Right cardiac atrium (tissue), 5 donors: ENCODE measurements at regions not wholly inside any gene's neighbourhood (a gene's known extent, or its start where the extent isn't known, plus 50 kb on each side); places are given as distances from the start of the nearest gene placed in this dataset.
"Not testable (repeated sequence)": the region's sequence is repeated elsewhere in the genome, so short reads cannot be mapped to it uniquely, and the experiment has no call there.

Experiments used
- ATAC-seq, 2 donors: fragments of 200-7000 bp; cut with Tn5 transposase; one replicate each; pipeline versions ENCODE4 v1.8.0 to v1.9.1; 2020; ENCODE audit warnings: moderate library complexity in 2 of 2, mild to moderate bottlenecking in 1 of 2
- DNase-seq, 3 donors: peaks; one replicate each; pipeline ENCODE4 v3.0.0-alpha.2; 2020
- H3K27ac ChIP-seq: one replicate; pipeline ENCODE4 v1.5.1; 2013; ENCODE audit warnings: mild to moderate bottlenecking, low read length, control low read depth, moderate library complexity
- H3K27me3 ChIP-seq: one replicate; pipeline ENCODE4 v1.6.1; 2013; ENCODE audit not compliant: control insufficient read depth, insufficient read depth
- H3K4me1 ChIP-seq: one replicate; pipeline ENCODE4 v1.6.1; 2013; ENCODE audit warnings: low read length; ENCODE audit not compliant: control insufficient read depth, insufficient read depth
- H3K4me3 ChIP-seq: one replicate; pipeline ENCODE4 v1.5.1; 2013; ENCODE audit warnings: low read length, control low read depth
- H3K9me3 ChIP-seq: one replicate; pipeline ENCODE4 v1.6.1; 2013; ENCODE audit warnings: low read length; ENCODE audit not compliant: control insufficient read depth
- WGBS: extraction: QIAGEN DNeasy Blood & Tissue Kit; methylation state at CpG from one replicate; pipeline ENCODE4 v1.1.7; 2013; 5-methylcytosine and 5-hydroxymethylcytosine counted together
- intact Hi-C, 4 donors: fragments of 100-400 bp; cut with DNase I; formaldehyde crosslinking; loops; one replicate each; pipeline versions ENCODE4 v1.11.0 to v1.14.0; 2022 to 2023
- donor health status: healthy with polysubstance abuse.
- donor health status: DM: no; HTN: yes; CAD: no.
- donor health status: DM: no; HTN: no; CAD: no.
- donor health status: DM: no; HTN: yes; CAD: no; lungs with severe emphysema.
- donor health status: DM: yes; HTN: yes; CAD: no.

DNA sequence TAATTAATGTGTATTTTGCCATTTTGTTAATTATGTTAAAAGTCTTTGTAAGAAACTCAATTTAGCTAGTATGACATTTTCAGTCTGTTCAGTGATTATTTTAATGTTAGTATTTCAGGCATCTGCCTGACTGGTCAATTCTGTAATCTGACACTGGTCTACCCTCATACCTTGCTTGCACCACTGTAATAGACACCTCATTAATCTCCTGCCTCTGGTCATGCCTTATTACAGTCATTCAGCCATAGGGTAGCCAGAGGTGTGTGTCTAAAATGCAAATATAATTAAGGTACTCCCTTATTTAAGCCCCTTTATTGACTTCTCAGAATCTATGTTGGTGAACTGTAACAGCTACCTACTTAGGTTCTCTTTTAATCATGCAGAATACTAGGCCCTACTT, 861.1 kb upstream of the IGFBP7 start:
- no peak for ATAC-seq
- Histone ChIP-seq H3K4me3 (no peak overlapping the region), H3K27me3 (no peaks in the 10 kb centered on the region), H3K4me1 (no peaks in the 10 kb centered on the region), H3K9me3 (no peaks in the 10 kb centered on the region), H3K27ac (no peak overlapping the region)
- DNase-seq: no peak
- intact Hi-C loops: no loop called here

- ATAC-seq: no peak
- Histone ChIP-seq H3K4me1 (no peaks in the 10 kb centered on the region), H3K27ac (no peak overlapping the region), H3K27me3 (no peaks in the 10 kb centered on the region), H3K4me3 (no peak overlapping the region), H3K9me3 (no peaks in the 10 kb centered on the region)
- intact Hi-C loops: no loop called here
- 93% methylated on average over 23 of the region's 23 CpGs for WGBS
- peak in 1 of 3 donors; percentile 41 for DNase-seq
Observed at GRCh38 chr4:57966987-57967760, 857.0 kb upstream of the IGFBP7 start.

DNA sequence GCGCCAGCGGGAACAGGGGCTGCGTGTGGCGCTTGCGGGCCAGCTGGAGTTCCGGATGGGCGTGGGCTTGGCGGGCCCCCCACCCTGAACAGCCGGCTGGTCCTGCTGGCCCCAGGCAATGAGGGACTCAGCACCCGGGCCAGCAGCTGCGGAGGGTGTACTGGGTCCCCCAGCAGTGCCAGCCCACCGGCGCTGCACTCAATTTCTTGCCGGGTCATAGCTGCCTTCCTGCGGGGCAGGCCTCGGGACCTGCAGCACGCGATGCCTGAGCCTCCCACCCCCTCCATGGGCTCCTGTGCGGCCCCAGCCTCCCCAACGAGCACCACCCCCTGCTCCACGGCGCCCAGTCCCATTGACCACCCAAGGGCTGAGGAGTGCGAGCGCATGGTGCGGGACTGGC, 855.2 kb upstream of the IGFBP7 start:
- H3K27me3 ChIP-seq, intact Hi-C loops, H3K27ac ChIP-seq, H3K9me3 ChIP-seq, ATAC-seq, H3K4me1 ChIP-seq, H3K4me3 ChIP-seq: not testable (repeated sequence)
- peak in 1 of 3 donors; percentile 27 for DNase-seq
- WGBS: 93% methylated on average over 25 of the region's 25 CpGs

DNA sequence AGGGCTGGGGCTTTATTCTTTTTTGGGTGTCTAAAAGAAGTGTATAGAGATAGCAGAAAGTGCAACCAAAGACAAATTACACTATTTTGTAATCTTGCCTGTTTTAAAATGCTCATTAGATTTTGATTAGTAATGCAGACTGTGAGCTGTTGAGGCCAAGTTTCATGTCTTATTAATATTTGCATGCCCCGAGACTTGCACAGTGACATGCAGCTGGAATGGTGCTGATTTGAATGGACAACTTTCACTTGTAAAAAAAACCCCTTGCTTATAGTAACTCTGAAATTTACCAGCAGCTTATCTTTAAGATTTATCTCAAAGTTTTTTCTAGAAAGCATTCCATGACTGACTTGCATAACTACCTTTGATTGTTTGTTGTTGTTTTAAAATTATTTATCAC, 835.1 kb upstream of the IGFBP7 start:
- intact Hi-C loops: no loop called here
- Histone ChIP-seq H3K4me1 (no peaks in the 10 kb centered on the region), H3K9me3 (no peaks in the 10 kb centered on the region), H3K27me3 (no peaks in the 10 kb centered on the region), H3K27ac (no peak overlapping the region), H3K4me3 (no peak overlapping the region)
- WGBS: 54% methylated on average over 1 of the region's 1 CpG
- DNase-seq (no peak), ATAC-seq (no peak)

DNA sequence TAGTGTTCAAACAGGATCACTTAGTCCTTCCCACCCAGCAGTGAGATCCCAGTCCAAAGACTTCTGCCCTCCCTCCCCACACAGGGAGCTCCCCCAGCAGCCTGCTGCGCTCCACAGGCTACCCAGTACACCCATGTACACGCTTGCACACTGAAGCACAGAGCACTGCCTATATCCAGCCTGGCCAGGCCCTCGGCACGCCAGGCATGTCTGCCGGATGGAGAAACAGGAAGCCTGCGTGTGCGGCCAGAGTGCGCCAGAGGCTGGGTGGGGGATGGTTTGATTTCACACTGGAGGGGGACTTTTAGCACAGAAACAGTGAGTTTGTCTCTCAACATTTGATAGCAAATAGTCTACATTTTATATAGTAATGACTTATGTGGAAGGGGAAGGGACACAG, 833.5 kb upstream of the IGFBP7 start:
- ATAC-seq (peak; percentile 45 to 54), DNase-seq (no peak)
- intact Hi-C loops: no loop called here
- no peaks in the 10 kb centered on the region for H3K4me1 ChIP-seq
- H3K27me3 ChIP-seq: no peaks in the 10 kb centered on the region
- H3K27ac ChIP-seq: no peak overlapping the region
- no peaks in the 10 kb centered on the region for H3K9me3 ChIP-seq
- no peak overlapping the region for H3K4me3 ChIP-seq
- WGBS: 70% methylated on average over 8 of the region's 8 CpGs

DNA sequence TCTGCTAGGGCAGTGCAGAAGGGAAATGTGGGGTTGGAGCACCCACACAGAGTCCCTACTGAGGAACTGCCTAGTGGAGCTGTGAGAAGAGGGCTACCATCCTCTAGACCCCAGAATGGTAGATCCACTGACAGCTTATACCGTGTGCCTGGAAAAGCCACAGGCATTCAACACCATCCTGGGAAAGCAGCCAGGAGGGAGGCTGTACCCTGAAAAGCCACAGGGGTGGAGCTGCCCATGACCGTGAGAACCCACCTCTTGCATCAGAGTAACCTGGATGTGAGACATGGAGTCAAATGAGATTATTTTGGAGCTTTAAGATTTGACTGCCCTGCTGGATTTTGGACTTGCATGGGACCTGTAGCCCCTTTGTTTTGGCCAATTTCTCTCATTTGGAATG, 827.1 kb upstream of the IGFBP7 start:
- WGBS: 63% methylated on average over 2 of the region's 2 CpGs
- DNase-seq, ATAC-seq, H3K9me3 ChIP-seq, H3K27ac ChIP-seq, H3K27me3 ChIP-seq, H3K4me1 ChIP-seq, intact Hi-C loops, H3K4me3 ChIP-seq: not testable (repeated sequence)

DNA sequence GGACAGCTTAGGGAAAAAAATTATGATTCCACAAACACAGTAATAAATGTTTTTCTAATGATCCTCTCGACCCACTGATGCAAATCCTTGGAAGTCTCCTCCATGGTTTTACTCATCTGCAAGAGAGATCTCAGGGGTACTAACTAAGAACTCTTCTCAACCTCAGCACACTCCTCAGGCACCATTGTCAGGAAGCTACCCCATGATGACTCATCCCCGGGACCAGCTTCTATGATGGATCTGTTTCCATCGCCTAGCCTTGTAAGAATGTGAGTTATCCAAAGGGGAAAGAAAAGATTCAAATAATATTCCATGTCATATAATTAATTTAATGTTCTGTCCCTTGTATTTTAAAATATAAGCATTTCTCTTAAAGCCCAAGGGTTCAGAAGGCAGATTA, 816.1 kb upstream of the IGFBP7 start:
- DNase-seq (no peak), ATAC-seq (no peak)
- H3K27ac ChIP-seq: no peak overlapping the region
- H3K4me1 ChIP-seq: no peaks in the 10 kb centered on the region
- H3K9me3 ChIP-seq: no peaks in the 10 kb centered on the region
- WGBS: 80% methylated on average over 3 of the region's 3 CpGs
- intact Hi-C loops: no loop called here
- H3K27me3 ChIP-seq: no peaks in the 10 kb centered on the region
- H3K4me3 ChIP-seq: no peak overlapping the region

GRCh38 chr4:57924951-57925350, 814.8 kb upstream of the IGFBP7 start:
- no peaks in the 10 kb centered on the region for H3K9me3 ChIP-seq
- no peaks in the 10 kb centered on the region for H3K27me3 ChIP-seq
- intact Hi-C loops: no loop called here

GRCh38 chr4:57916479-57916878, 806.3 kb upstream of the IGFBP7 start:
- H3K27ac ChIP-seq: no peak overlapping the region
- DNase-seq (no peak), ATAC-seq (no peak)
- H3K4me3 ChIP-seq: no peak overlapping the region
- intact Hi-C loops: no loop called here
- H3K9me3 ChIP-seq: no peaks in the 10 kb centered on the region
- no peaks in the 10 kb centered on the region for H3K27me3 ChIP-seq
- H3K4me1 ChIP-seq: no peaks in the 10 kb centered on the region

More at GRCh38 chr4:57924951-57925350, 814.8 kb upstream of the IGFBP7 start:
- Histone ChIP-seq H3K4me1 (no peaks in the 10 kb centered on the region), H3K27ac (no peak overlapping the region), H3K4me3 (no peak overlapping the region)
- DNase-seq: no peak
- ATAC-seq: no peak
- WGBS: 80% methylated on average over 1 of the region's 1 CpG

- no peak for DNase-seq
- no peaks in the 10 kb centered on the region for H3K4me1 ChIP-seq
- no peaks in the 10 kb centered on the region for H3K27me3 ChIP-seq
- no peak overlapping the region for H3K4me3 ChIP-seq
- H3K27ac ChIP-seq: no peak overlapping the region
- no peak for ATAC-seq
- H3K9me3 ChIP-seq: no peaks in the 10 kb centered on the region
- intact Hi-C loops: no loop called here
Observed at GRCh38 chr4:57911203-57911602, 801.0 kb upstream of the IGFBP7 start.

DNA sequence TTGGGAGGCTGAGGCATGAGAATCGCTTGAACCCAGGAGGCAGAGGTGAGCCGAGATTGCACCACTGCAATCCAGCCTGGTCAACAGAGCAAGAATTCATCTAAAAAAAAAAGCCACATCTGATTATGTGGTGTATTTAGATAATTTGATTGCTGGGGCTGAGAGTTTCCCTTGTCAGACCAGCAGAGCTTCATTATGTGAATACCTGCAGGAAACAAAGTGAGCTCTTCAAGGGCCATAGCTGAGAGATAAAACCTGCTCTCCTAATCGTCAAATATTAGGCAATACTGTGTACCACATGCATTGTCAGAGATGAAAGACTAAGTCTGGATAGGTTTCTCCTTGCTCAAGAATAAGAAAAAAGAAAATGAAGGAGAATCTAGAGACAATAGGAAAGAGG, 800.0 kb upstream of the IGFBP7 start:
- Histone ChIP-seq H3K27ac (no peak overlapping the region), H3K27me3 (no peaks in the 10 kb centered on the region), H3K4me3 (no peak overlapping the region), H3K9me3 (no peaks in the 10 kb centered on the region), H3K4me1 (no peaks in the 10 kb centered on the region)
- 86% methylated on average over 3 of the region's 3 CpGs for WGBS
- no peak for DNase-seq
- ATAC-seq: no peak
- intact Hi-C loops: no loop called here

DNA sequence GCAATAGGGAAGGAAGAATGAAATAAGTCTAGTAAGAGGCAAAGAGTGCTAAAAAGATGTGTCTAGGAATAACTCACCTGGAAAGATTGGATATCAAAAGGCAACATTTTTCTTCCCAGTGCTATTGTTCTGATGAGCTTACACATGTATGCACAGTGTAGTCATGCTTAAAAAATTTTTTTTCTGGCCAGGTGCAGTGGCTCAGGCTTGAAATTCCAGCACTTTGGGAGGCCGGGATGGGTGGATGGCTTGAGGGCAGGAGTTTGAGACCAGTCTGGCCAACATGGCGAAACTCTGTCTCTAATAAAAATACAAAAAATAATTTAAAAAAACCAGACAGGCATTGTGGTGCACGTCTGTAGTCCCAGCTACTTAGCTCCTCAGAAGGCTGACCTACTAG, 795.8 kb upstream of the IGFBP7 start:
- peak in 1 of 3 donors; percentile 6 for DNase-seq
- intact Hi-C loops: no loop called here
- no peak for ATAC-seq
- WGBS: 83% methylated on average over 3 of the region's 3 CpGs
- Histone ChIP-seq H3K9me3 (no peaks in the 10 kb centered on the region), H3K4me1 (no peaks in the 10 kb centered on the region), H3K27me3 (no peaks in the 10 kb centered on the region), H3K4me3 (no peak overlapping the region), H3K27ac (no peak overlapping the region)
